HG03558 (cell line): ENCODE measurements at regions not wholly inside any gene's neighbourhood (a gene's known extent, or its start where the extent isn't known, plus 50 kb on each side); places are given as distances from the start of the nearest gene placed in this dataset.

Experiments
- ATAC-seq: cut with Tn5 transposase; IDR thresholded peaks from one replicate; pipeline ENCODE4 v1.9.1; 2021; ENCODE audit warnings: moderate number of reproducible peaks; ENCODE audit not compliant: unreplicated experiment; ENCODE audit errors: extremely low read depth

DNA sequence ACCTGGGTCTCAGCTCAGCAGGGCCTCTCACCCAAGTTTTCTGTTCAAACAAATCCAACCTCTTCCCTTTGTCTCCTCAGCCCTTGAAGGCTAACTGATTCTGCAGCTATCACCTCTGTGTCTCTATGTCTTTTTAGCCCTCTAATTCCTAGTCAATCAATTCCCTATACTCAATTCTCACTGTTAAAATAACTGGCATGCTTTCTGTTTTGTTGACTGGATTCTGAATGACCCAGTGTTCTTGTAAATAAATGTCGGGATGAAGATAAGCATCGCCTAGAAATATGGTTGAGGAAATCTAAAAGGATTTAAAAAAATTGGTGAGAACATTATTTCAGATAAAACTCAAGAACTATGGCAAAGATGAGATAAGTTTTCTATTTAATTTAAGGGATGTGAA is 210.2 kb downstream of the ICE1 start:
- ATAC-seq: no peak

DNA sequence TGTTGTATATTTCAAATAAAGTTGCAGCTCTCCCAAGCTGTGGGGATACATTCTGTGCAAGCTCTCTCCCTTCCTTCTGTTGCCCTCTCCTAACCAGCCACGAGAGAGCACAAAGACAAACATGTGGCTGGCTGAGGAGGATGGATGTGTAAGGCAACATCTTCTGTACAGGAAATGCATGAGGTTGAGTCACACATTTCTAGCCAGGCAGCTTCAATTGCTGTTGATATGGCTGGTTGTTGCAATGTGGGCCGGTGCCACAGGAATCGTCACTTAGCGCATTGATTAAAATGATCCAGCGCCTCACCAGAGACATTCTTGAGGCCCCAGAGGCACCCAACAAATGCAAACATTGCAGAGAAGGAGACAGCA is 207.1 kb downstream of the ICE1 start:
- ATAC-seq: no peak

- no peak for ATAC-seq
These were observed 206.6 kb downstream of the ICE1 start for GRCh38 chr5:5628866-5629606.

- ATAC-seq: no peak
These were observed 203.9 kb downstream of the ICE1 start for GRCh38 chr5:5626412-5626811.

- no peak for ATAC-seq
These were observed 203.0 kb downstream of the ICE1 start for GRCh38 chr5:5625491-5625890.

DNA sequence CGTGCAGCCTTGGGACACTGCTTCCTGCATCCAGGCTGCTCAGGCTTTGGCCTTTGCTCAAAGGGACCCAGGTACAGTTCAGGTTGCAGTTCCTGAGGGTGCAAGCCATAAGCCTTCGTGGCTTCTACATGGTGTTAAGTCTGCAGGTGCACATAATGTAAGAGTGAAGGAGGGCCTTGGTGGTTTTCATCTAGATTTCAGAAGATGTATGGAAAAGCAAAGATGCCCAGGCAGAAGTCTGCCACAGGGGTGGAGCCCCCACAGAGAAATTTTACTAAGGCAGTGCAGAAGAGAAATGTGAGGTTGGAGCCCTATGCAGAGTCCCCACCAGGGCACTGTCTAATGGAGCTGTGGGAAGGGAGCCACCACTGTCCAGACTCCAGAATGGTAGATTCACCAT is 200.9 kb downstream of the ICE1 start:
- no peak for ATAC-seq

DNA sequence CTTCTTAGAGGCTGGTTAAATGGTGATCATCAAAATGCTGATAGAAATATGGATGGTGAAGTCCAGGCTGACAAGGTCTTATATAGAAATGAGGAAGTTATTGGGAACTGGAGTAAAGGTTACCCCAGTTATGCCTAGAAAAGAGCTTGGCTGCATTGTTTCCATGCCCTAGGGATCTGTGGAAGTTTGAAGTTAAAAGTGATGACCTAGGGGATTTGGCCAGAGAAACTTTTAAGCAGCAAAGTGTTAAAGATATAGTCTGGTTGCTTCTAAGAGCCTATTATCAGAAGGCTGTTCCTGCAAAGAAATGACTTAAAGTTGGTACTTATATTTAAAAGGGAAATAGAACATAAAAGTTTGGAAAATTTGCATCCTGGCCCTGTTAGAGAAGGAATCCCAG is 200.3 kb downstream of the ICE1 start:
- no peak for ATAC-seq

DNA sequence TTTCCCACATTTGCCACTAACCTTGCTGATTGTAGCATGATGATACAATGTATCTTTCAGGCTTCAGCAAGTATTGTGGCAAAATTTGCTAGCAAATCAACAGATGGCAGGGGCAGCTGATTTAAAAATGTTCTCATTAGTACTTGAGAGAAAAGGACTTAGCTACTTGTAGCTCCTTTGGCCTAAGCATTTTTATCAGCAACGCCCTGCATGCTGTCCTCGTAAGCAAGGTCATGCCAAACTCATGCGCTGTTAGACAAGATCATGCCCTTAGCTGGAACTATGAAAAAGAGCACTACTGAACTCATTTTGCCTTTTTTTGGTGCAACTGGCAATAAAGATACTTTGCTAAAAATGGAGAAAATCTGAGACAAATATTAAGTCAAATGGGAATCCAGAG is 197.1 kb downstream of the ICE1 start:
- no peak for ATAC-seq

DNA sequence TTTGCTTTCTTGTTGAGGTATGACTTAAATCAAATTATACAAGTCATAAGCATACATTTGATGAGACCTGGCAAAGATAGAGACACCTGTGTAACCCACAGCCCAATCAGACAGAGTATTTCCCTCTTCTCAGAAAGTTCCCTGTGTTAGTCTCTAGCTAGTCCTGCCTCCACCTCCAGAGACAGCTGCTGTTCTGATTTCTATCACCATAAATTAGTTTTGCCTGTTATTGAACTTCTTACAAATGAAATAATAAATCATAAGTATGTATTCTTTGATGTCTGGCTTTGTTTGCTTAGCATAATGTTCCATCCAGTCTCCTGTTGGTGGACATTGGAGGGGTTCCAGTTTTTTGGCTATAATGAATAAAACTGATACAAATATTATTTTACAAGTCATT is 194.5 kb downstream of the ICE1 start:
- no peak for ATAC-seq

DNA sequence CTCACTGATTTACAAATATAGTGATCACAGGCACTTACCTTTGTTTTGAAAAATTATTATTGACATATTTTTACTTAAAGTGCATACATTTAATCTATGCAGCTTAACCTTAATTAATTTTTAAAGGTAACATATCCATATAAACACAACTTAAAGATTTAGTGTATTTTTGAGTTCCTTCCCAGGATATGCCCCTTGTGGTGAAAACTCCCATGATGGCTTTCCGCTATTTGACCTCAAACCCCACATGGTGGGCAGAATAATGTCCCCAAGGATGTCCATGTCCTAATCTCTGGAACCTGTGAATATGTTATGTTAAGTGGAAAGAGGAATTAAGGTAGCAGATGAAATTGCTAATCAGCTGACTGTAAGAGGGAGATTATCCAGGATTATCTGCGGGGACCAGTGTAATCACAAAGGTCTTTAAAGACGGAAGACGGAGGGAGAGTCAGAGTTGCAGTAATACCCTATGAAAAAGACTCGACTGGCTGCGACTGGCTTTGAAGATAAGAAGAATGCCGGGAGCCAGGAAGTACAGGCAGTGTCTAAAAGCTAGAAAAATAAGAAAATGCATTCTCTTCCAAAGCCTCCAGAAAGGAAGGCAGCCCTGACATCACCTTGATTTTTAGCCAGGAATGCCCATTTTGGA is 193.9 kb downstream of the ICE1 start:
- ATAC-seq: no peak

DNA sequence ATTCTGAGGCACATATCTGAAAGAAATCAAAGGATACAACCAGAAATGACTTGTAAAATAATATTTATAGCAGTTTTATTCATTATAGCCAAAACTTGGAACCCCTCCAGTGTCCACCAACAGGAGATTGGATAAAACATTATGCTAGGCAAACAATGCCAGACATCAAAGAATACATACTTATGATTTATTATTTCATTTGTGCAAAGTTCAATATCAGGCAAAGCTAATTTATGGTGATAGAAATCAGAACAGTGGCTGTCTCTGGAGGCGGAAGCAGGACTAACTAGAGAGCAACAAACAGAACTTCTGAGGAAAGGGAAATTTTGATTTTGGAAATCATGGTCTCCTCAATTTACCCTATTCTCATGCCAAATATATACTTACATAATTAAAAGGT is 193.1 kb downstream of the ICE1 start:
- no peak for ATAC-seq

- ATAC-seq: no peak
These were observed 190.9 kb downstream of the ICE1 start for GRCh38 chr5:5613261-5613990.

DNA sequence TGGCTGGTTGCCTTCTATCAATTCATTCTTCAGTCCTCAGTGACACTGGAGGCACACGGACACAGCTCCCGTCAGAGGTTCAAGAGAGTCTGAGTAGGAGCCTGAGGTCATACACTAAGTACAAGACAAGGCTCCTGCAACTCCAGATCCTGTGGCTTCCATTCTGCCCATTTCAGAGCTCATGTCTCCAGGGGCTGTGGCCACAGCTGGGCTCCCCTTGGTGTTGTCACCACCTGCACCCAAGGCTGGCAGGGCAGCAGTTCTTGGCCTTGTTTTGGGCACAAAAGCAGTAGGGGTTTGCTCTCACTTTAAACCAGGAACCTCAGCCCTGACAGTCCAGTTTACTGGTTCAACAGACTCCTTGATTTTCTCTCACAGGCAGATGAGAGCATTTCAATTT is 189.6 kb downstream of the ICE1 start:
- ATAC-seq: no peak

GRCh38 chr5:5609935-5610334 is 187.5 kb downstream of the ICE1 start:
- no peak for ATAC-seq

DNA sequence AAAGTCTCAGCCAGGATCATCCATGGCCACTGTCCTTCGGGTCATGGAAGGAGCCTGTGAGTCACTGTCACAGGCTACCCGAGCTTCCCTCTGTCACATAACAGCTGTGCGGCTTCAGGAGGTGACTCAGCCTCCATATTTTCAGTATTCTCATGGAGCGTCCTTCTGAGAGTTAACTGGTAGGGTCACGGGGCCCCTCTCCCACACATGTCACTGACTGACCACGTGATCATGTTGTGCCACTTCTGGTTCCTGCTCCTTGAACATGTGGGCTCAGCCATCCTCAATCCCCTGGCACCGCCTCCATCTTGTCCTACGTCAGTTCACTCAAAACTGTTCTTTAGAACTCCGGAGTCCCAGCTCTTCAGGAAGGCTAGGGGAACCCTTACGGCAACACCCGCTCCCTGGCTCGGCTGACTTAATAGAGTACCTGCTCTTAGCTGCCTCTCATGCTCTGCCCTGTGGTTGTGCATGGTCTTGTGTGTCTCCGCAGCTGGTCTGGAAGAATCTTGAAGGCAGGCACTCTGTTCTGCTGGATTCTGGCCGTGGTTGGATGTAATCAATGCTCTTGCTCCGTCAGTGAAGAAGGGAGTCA is 182.8 kb downstream of the ICE1 start:
- no peak for ATAC-seq

- no peak for ATAC-seq
These were observed 180.1 kb downstream of the ICE1 start for GRCh38 chr5:5602554-5602953.

GRCh38 chr5:5598547-5599113 is 176.2 kb downstream of the ICE1 start:
- ATAC-seq: no peak

- no peak for ATAC-seq
These were observed 170.9 kb downstream of the ICE1 start for GRCh38 chr5:5593391-5593790.

DNA sequence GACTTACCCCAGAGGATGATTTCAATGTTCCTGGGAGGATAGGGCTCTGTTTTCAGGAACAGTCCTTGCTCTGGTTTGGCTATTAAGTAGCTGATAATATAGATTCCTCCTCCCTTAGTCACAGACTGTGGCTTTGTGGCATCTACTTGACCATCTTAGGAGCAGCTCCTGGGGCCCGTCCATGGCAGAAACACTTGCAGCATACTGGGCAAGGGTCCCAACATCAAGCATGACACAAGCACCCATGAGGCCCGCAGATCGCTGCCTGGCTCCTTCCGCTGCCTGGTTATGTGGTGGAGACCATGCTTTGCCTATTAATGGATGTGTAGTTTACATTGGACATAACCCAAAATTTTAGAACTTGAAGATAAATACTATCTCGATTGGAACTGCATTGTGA is 170.1 kb downstream of the ICE1 start:
- ATAC-seq: no peak

- ATAC-seq: no peak
These were observed 169.1 kb downstream of the ICE1 start for GRCh38 chr5:5591567-5591966.

GRCh38 chr5:5589857-5590256 is 167.4 kb downstream of the ICE1 start:
- no peak for ATAC-seq
